Activated CD8-positive, alpha-beta T cell treated with anti-CD3 and anti-CD28 coated beads, Interleukin-2, amount 10 ng/mL, durations not matched to agents 7 days and 5 days (primary cell): ENCODE measurements at regions not wholly inside any gene's neighbourhood (a gene's known extent, or its start where the extent isn't known, plus 50 kb on each side); places are given as distances from the start of the nearest gene placed in this dataset.

Experiments used
- ATAC-seq: fragments of 150-1000 bp; cut with Tn5 transposase; one replicate; pipeline ENCODE4 v1.10.0; 2021; ENCODE audit warnings: moderate library complexity
- CTCF ChIA-PET: fragments of 350-600 bp; sonication (Branson Sonifier 250); formaldehyde crosslinking; loops from one replicate; lab custom pipeline; 2021; ENCODE audit warnings: antibody characterized with exemption; lab: Charles Lee
- POLR2A ChIA-PET: fragments of 350-600 bp; sonication (Branson Sonifier 250); formaldehyde crosslinking; loops from one replicate; lab custom pipeline; 2021; ENCODE audit warnings: antibody characterized with exemption; lab: Charles Lee
- DNase-seq: peaks from one replicate; pipeline ENCODE4 v3.0.0-alpha.2; 2020
- H3K27ac Mint-ChIP-seq: one replicate; pipeline ENCODE4 v1.8.0; 2021; ENCODE audit warnings: mild to moderate bottlenecking, mixed read lengths
- H3K27me3 Mint-ChIP-seq: one replicate; pipeline ENCODE4 v1.8.0; 2021; ENCODE audit warnings: low read depth, mixed read lengths
- H3K36me3 Mint-ChIP-seq: one replicate; pipeline ENCODE4 v1.8.0; 2021; ENCODE audit warnings: low read depth, mixed read lengths
- H3K4me1 Mint-ChIP-seq: one replicate; pipeline ENCODE4 v1.8.0; 2021; ENCODE audit warnings: low read depth, mixed read lengths
- H3K4me3 Mint-ChIP-seq: one replicate; pipeline ENCODE4 v1.8.0; 2021; ENCODE audit warnings: mild to moderate bottlenecking, mixed read lengths
- H3K9me3 Mint-ChIP-seq: one replicate; pipeline ENCODE4 v1.8.0; 2022; ENCODE audit warnings: mixed read lengths; ENCODE audit not compliant: insufficient read depth

GRCh38 chr4:180134091-180134866, 2108.9 kb upstream of the TENM3 start:
- ChIA-PET CTCF (no interaction called here), POLR2A (no interaction called here)
- Mint-ChIP-seq H3K36me3 (no peaks in the 10 kb centered on the region), H3K27me3 (no peaks in the 10 kb centered on the region), H3K4me1 (no peaks in the 10 kb centered on the region), H3K27ac (no peak overlapping the region), H3K4me3 (no peak overlapping the region), H3K9me3 (no peaks in the 10 kb centered on the region)
- ATAC-seq (no peak), DNase-seq (no peak)

GRCh38 chr4:180141734-180142133, 2101.5 kb upstream of the TENM3 start:
- Mint-ChIP-seq H3K27ac (no peak overlapping the region), H3K9me3 (no peaks in the 10 kb centered on the region), H3K27me3 (no peaks in the 10 kb centered on the region), H3K36me3 (no peaks in the 10 kb centered on the region), H3K4me3 (no peak overlapping the region), H3K4me1 (no peaks in the 10 kb centered on the region)
- ATAC-seq: no peak
- ChIA-PET CTCF (no interaction called here), POLR2A (no interaction called here)
- no peak for DNase-seq

GRCh38 chr4:180148737-180149136, 2094.5 kb upstream of the TENM3 start:
- H3K36me3 Mint-ChIP-seq: no peaks in the 10 kb centered on the region
- ChIA-PET CTCF (no interaction called here), POLR2A (no interaction called here)
- no peaks in the 10 kb centered on the region for H3K9me3 Mint-ChIP-seq
- no peak for ATAC-seq
- DNase-seq: no peak
- no peaks in the 10 kb centered on the region for H3K27me3 Mint-ChIP-seq
- no peak overlapping the region for H3K4me3 Mint-ChIP-seq
- H3K4me1 Mint-ChIP-seq: no peaks in the 10 kb centered on the region
- no peak overlapping the region for H3K27ac Mint-ChIP-seq

- Mint-ChIP-seq H3K4me1 (no peaks in the 10 kb centered on the region), H3K36me3 (no peaks in the 10 kb centered on the region), H3K27me3 (no peaks in the 10 kb centered on the region), H3K27ac (no peak overlapping the region), H3K9me3 (no peaks in the 10 kb centered on the region), H3K4me3 (no peak overlapping the region)
- DNase-seq (no peak), ATAC-seq (no peak)
- CTCF ChIA-PET: no interaction called here
- POLR2A ChIA-PET: no interaction called here
Observed at GRCh38 chr4:180150818-180151217, 2092.4 kb upstream of the TENM3 start.

- H3K27me3 Mint-ChIP-seq: no peaks in the 10 kb centered on the region
- H3K9me3 Mint-ChIP-seq: no peaks in the 10 kb centered on the region
- H3K36me3 Mint-ChIP-seq: no peaks in the 10 kb centered on the region
- DNase-seq (no peak), ATAC-seq (no peak)
- no peak overlapping the region for H3K4me3 Mint-ChIP-seq
- H3K4me1 Mint-ChIP-seq: no peaks in the 10 kb centered on the region
- POLR2A ChIA-PET: no interaction called here
- H3K27ac Mint-ChIP-seq: no peak overlapping the region
- CTCF ChIA-PET: no interaction called here
Observed at GRCh38 chr4:180152831-180153230, 2090.4 kb upstream of the TENM3 start.

- H3K36me3 Mint-ChIP-seq: no peaks in the 10 kb centered on the region
- POLR2A ChIA-PET: no interaction called here
- no peaks in the 10 kb centered on the region for H3K27me3 Mint-ChIP-seq
Observed at GRCh38 chr4:180153587-180153986, 2089.6 kb upstream of the TENM3 start.

GRCh38 chr4:180156684-180157083, 2086.5 kb upstream of the TENM3 start:
- POLR2A ChIA-PET: no interaction called here
- CTCF ChIA-PET: no interaction called here
- ATAC-seq (no peak), DNase-seq (no peak)
- Mint-ChIP-seq H3K27ac (no peak overlapping the region), H3K27me3 (no peaks in the 10 kb centered on the region), H3K4me1 (no peaks in the 10 kb centered on the region), H3K4me3 (no peak overlapping the region), H3K36me3 (no peaks in the 10 kb centered on the region), H3K9me3 (no peaks in the 10 kb centered on the region)

More at GRCh38 chr4:180153587-180153986, 2089.6 kb upstream of the TENM3 start:
- no peaks in the 10 kb centered on the region for H3K9me3 Mint-ChIP-seq
- no peaks in the 10 kb centered on the region for H3K4me1 Mint-ChIP-seq
- no peak for ATAC-seq
- no peak overlapping the region for H3K27ac Mint-ChIP-seq
- no peak overlapping the region for H3K4me3 Mint-ChIP-seq
- CTCF ChIA-PET: no interaction called here
- DNase-seq: no peak

- Mint-ChIP-seq H3K27ac (no peak overlapping the region), H3K9me3 (no peaks in the 10 kb centered on the region), H3K4me3 (no peak overlapping the region), H3K36me3 (no peaks in the 10 kb centered on the region), H3K27me3 (no peaks in the 10 kb centered on the region), H3K4me1 (no peaks in the 10 kb centered on the region)
- DNase-seq (no peak), ATAC-seq (no peak)
- CTCF ChIA-PET: no interaction called here
- POLR2A ChIA-PET: no interaction called here
Observed at GRCh38 chr4:180160195-180160983, 2082.8 kb upstream of the TENM3 start.

GRCh38 chr4:180164799-180165198, 2078.4 kb upstream of the TENM3 start:
- Mint-ChIP-seq H3K27ac (no peak overlapping the region), H3K4me1 (no peaks in the 10 kb centered on the region), H3K4me3 (no peak overlapping the region), H3K9me3 (no peaks in the 10 kb centered on the region), H3K27me3 (no peaks in the 10 kb centered on the region), H3K36me3 (no peaks in the 10 kb centered on the region)
- CTCF ChIA-PET: no interaction called here
- POLR2A ChIA-PET: no interaction called here
- DNase-seq (no peak), ATAC-seq (no peak)

GRCh38 chr4:180169394-180169793, 2073.8 kb upstream of the TENM3 start:
- Mint-ChIP-seq H3K27ac (no peak overlapping the region), H3K27me3 (no peaks in the 10 kb centered on the region), H3K4me1 (no peaks in the 10 kb centered on the region), H3K36me3 (no peaks in the 10 kb centered on the region), H3K4me3 (no peak overlapping the region), H3K9me3 (no peaks in the 10 kb centered on the region)
- POLR2A ChIA-PET: no interaction called here
- CTCF ChIA-PET: no interaction called here
- DNase-seq (no peak), ATAC-seq (no peak)

GRCh38 chr4:180169966-180170365, 2073.2 kb upstream of the TENM3 start:
- Mint-ChIP-seq H3K27ac (no peak overlapping the region), H3K9me3 (no peaks in the 10 kb centered on the region), H3K36me3 (no peaks in the 10 kb centered on the region), H3K4me3 (no peak overlapping the region), H3K4me1 (no peaks in the 10 kb centered on the region), H3K27me3 (no peaks in the 10 kb centered on the region)
- CTCF ChIA-PET: no interaction called here
- DNase-seq (no peak), ATAC-seq (no peak)
- POLR2A ChIA-PET: no interaction called here

GRCh38 chr4:180179146-180179545, 2064.1 kb upstream of the TENM3 start:
- POLR2A ChIA-PET: no interaction called here
- H3K27ac Mint-ChIP-seq: no peak overlapping the region
- H3K4me3 Mint-ChIP-seq: no peak overlapping the region
- CTCF ChIA-PET: no interaction called here
- ATAC-seq: no peak
- no peak for DNase-seq
- no peaks in the 10 kb centered on the region for H3K36me3 Mint-ChIP-seq
- no peaks in the 10 kb centered on the region for H3K9me3 Mint-ChIP-seq
- H3K27me3 Mint-ChIP-seq: no peaks in the 10 kb centered on the region
- H3K4me1 Mint-ChIP-seq: no peaks in the 10 kb centered on the region
